22Rv1 (cell line): ENCODE measurements at regions not wholly inside any gene's neighbourhood (a gene's known extent, or its start where the extent isn't known, plus 50 kb on each side); places are given as distances from the start of the nearest gene placed in this dataset.
"Not testable (repeated sequence)": the region's sequence is repeated elsewhere in the genome, so short reads cannot be mapped to it uniquely, and the experiment has no call there.

ENCODE experiments used
- H3K27ac ChIP-seq: fragments of 450-650 bp; 2 replicates; pipeline ENCODE4 v1.5.1; 2017
- ZFX ChIP-seq: fragments of 450-650 bp; IDR thresholded peaks from 2 replicates; pipeline ENCODE4 v1.6.1; 2017; ENCODE audit warnings: antibody characterized with exemption, borderline replicate concordance
- TF ChIP-seq, protein P1 (sequence below): fragments of 450-650 bp; IDR thresholded peaks from 2 replicates; pipeline ENCODE4 v1.5.1; 2017; ENCODE audit warnings: mild to moderate bottlenecking

DNA sequence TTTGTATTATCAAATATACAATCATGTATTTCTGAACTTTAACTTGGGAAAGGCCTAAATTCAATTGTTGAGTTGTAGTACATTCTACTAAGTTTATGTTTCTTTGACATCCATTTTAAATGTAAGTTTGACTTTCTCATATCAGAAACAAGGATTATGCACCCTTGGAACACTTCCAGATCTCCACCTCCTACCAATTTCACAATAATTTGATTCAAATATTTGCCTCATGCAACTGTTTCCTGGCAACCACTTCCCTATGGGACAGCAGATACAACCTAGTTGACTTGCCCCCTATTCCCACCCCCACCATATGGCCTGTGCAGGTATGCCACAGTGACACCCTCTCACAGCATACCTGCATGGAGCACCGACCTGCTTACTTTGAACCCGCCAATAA is 506.4 kb upstream of the PABPC4L start:
- H3K27ac ChIP-seq = no peak overlapping the region
- TF ChIP-seq, protein P1, sequence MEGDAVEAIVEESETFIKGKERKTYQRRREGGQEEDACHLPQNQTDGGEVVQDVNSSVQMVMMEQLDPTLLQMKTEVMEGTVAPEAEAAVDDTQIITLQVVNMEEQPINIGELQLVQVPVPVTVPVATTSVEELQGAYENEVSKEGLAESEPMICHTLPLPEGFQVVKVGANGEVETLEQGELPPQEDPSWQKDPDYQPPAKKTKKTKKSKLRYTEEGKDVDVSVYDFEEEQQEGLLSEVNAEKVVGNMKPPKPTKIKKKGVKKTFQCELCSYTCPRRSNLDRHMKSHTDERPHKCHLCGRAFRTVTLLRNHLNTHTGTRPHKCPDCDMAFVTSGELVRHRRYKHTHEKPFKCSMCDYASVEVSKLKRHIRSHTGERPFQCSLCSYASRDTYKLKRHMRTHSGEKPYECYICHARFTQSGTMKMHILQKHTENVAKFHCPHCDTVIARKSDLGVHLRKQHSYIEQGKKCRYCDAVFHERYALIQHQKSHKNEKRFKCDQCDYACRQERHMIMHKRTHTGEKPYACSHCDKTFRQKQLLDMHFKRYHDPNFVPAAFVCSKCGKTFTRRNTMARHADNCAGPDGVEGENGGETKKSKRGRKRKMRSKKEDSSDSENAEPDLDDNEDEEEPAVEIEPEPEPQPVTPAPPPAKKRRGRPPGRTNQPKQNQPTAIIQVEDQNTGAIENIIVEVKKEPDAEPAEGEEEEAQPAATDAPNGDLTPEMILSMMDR = no peak
- TF ChIP-seq ZFX = no peak

DNA sequence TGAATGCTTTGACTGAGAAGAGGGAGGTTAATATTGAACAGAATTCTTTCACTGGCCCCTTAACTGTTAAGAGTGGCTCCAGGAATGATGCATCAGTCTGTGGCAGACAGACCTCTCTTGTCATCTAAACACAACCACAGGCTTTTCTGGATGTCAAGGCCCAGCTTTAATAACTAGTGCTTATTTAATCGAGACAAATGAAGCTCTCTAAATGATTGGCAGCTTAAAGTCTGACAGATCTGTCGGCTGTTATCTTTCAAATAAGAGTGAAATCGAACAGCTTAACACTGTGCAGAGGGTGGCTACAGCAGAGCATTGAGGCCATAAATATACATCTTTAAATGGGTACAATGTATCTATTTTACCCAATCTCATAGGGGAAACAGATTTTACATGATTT is 500.8 kb upstream of the PABPC4L start:
- no peak overlapping the region for H3K27ac ChIP-seq
- no peak for TF ChIP-seq ZFX
- TF ChIP-seq, protein P1 = no peak

DNA sequence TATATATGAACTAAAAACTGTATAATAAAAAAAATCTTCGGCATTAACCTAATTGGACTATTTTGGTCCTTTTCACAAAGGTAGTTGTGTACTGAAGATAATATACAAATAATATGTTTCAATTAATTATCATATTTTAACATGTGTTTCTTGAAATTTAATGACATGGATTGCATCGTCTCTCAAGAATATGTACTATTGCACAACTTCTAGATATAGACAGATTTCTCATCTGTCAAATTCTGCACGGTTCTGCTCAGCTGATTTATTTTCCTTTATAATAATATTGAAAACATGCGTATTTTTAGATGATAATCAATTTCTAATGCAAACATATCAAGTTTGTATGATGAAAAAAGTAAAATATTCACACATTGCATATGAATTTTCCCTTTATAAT is 498.7 kb upstream of the PABPC4L start:
- H3K27ac ChIP-seq = no peak overlapping the region
- TF ChIP-seq, protein P1 = no peak
- TF ChIP-seq ZFX = no peak

DNA sequence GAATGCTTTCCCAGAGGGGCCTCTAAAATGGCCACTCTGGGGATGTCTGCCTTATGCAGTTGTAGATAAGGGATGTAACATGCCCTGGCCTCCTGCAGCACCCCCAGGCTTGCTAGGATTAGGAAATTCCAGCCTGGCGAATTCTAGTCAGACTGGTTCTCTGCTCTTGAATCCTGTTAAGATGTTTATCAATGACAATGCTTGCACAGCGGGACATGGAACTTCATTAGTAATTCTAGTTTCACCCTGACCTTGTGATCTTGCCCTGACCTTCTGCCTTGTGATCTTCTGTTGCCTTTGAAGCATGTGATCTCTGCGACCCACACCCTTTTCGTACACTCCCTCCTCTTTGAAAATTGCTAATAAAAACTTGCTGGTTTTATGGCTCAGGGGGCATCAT is 497.2 kb upstream of the PABPC4L start:
- H3K27ac ChIP-seq = not testable (repeated sequence)

DNA sequence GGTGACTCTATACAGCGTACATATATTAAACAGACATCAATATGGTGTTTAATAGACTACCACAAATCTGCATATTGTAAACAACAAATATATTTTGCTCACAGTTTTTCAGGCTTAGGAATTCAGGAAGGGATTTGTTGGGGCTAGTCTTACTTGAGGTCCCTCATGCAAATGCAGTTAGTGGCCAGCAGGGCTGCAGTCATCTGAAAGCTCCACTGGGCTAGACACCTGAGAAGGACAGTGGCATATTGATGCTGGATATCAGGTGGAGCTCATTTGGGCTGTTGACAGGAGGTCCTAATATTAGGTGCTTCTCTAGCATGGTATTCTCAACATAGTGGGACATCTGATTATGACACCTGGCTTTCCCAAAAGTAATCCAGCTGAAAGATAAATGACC is 493.8 kb upstream of the PABPC4L start:
- TF ChIP-seq, protein P1 = peak; percentile 17
- no peak for TF ChIP-seq ZFX
- H3K27ac ChIP-seq = no peak overlapping the region

DNA sequence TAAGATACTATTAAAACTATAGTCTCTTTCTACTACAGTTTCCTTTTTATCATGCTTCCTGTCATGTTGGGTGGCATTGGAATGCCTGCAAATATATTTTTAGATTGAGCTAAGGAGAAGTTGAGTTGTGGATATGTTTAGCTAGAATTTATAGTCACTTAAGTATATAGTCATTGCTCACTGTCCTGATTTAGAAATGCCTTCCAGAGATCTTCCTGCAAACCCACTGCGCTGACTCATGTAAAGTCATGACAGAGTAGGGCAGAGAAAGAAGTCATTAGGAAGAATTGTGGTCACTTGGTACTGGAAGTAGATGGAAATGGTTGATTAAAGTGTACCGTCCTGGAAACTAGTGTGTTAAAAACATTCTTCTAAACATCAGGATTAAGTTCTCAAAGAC is 490.3 kb upstream of the PABPC4L start:
- TF ChIP-seq, protein P1 = no peak
- TF ChIP-seq ZFX = no peak
- H3K27ac ChIP-seq = no peak overlapping the region

DNA sequence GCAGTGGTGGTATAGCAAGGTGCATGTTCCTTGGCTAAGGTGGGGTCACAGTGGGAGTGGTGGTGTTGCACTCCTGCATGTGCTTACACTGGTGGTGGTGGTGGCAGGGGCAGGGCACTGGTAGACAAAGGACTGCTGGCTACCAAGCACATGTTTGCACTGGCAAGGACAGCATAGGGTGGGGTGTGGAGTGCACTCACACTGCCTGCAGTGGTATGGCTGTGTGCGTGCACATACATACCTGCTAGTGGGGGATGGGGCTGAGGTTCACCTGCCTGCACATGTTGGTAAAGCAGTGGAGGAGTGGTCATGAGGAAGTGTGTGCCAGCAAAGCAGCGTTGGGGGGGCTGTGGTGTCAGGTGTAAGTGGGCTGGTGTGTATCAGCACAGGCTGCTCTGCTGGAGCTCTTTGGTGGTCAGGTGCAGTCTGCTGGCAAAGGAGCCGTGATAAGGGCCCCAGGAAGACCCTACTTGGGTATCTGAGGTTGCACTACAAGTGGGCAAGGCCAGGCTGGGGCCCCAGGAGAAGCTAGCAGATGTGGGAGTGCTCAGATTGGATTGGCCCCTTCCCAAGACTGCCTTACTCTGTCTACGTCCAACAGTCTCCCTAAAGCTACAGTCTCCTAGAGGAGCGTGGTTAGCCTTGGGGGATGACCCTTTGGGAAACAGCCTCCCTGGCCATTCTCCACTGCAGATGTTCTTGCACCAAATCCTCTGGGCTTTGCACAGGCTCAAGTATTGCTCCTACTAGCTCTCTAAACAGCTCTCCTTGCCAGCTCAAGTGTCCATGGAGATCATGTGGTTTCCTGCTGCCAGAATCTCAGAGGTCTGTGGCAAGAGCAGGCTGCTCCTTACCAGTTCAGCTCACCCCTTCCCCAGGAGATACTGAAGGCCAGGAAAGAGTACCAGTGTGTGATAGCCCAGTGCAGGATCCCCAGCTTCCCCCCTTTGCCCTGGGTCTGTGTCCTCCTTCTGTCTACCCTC is 486.3 kb upstream of the PABPC4L start:
- TF ChIP-seq, protein P1 = no peak
- no peak for TF ChIP-seq ZFX
- no peak overlapping the region for H3K27ac ChIP-seq
